ENCODE measurements at regions not wholly inside any gene's neighbourhood (a gene's known extent, or its start where the extent isn't known, plus 50 kb on each side); places are given as distances from the start of the nearest gene placed in this dataset.

GRCh38 chr4:163610648-163611047 is 116.2 kb downstream of the TMA16 start:
- TF ChIP-seq CTCF (conservative IDR thresholded peaks at IDR 0.05; ENCODE audit: low read depth, low read length): no peak
- H3K4me3 ChIP-seq (ENCODE audit: low read depth, low read length): no peak overlapping the region
- DNase-seq (ENCODE audit: low read depth): no peak

GRCh38 chr4:163611182-163611581 is 116.7 kb downstream of the TMA16 start:
- DNase-seq (ENCODE audit: low read depth): no peak
- no peak for TF ChIP-seq CTCF (conservative IDR thresholded peaks at IDR 0.05; ENCODE audit: low read depth, low read length)
- H3K4me3 ChIP-seq (ENCODE audit: low read depth, low read length): no peak overlapping the region

GRCh38 chr4:163611784-163612445 is 117.4 kb downstream of the TMA16 start:
- no peak for DNase-seq (ENCODE audit: low read depth)
- no peak for TF ChIP-seq CTCF (conservative IDR thresholded peaks at IDR 0.05; ENCODE audit: low read depth, low read length)
- H3K4me3 ChIP-seq (ENCODE audit: low read depth, low read length): no peak overlapping the region

DNA sequence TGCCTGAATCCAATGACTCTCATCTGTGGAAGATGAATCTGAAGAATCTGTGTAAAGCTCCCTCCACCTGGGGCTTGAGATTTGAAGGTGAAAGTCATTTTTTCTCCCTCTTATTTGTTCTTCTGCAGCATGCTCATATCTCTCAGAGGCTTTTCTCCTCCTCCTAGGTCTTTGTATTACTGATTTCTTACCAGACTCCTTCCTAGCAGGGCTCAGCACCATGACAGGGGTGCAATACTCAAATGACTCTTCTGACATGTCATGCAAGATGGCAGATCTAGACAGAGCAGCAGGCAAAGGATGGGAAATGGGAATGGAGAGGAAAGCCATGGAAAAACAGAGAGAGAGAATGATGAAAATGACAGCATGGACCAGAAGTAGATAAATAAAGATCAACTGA is 118.3 kb downstream of the TMA16 start:
- TF ChIP-seq CTCF (conservative IDR thresholded peaks at IDR 0.05; ENCODE audit: low read depth, low read length): no peak
- no peak overlapping the region for H3K4me3 ChIP-seq (ENCODE audit: low read depth, low read length)
- no peak for DNase-seq (ENCODE audit: low read depth)

DNA sequence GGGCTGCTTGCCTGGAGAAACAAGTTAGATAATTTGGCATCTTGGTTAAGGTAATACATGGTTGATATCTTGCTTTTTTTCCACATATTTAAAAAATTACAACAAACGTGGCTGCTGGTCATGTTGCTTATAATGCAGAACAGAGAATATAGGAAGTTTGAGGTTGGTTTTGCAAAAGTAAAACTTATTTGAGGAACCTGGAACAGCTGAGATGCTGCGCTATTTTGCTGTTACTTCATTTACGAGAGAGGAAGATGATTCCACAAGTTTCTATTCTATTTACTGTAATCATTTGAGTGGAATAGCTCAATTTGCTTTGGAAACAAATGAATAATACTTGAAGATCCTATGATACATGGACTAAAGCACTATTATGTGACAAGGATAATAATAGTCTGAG is 118.9 kb downstream of the TMA16 start:
- H3K4me3 ChIP-seq (ENCODE audit: low read depth, low read length): no peak overlapping the region
- no peak for DNase-seq (ENCODE audit: low read depth)
- no peak for TF ChIP-seq CTCF (conservative IDR thresholded peaks at IDR 0.05; ENCODE audit: low read depth, low read length)

- TF ChIP-seq CTCF (conservative IDR thresholded peaks at IDR 0.05; ENCODE audit: low read depth, low read length): no peak
Observed at GRCh38 chr4:163614866-163615265, 120.4 kb downstream of the TMA16 start.

DNA sequence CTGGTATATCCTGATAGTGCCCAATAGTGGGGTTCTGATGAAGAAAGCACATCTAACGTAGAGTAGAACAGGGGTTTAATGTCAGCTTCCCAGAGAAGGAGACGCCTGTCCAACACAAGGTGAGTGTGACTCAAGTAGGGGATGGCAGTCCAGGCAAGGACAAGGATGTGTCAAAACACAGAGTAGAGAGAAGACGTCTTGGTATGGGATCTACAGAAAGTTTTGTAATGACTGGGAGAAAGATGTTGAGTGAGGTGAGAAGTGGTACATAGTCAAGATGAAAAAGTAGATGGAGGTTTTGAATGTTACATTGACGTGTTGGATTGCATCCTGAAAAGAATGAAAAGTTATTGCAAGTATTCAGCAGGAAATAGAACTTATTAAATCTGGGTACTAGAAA is 124.4 kb downstream of the TMA16 start:
- H3K4me3 ChIP-seq (ENCODE audit: low read depth, low read length): no peak overlapping the region
- TF ChIP-seq CTCF (conservative IDR thresholded peaks at IDR 0.05; ENCODE audit: low read depth, low read length): no peak
- no peak for DNase-seq (ENCODE audit: low read depth)

More at GRCh38 chr4:163614866-163615265, 120.4 kb downstream of the TMA16 start:
- H3K4me3 ChIP-seq (ENCODE audit: low read depth, low read length): no peak overlapping the region
- no peak for DNase-seq (ENCODE audit: low read depth)
